ENCODE measurements at regions not wholly inside any gene's neighbourhood (a gene's known extent, or its start where the extent isn't known, plus 50 kb on each side); places are given as distances from the start of the nearest gene placed in this dataset.
A peak's percentile ranks its signal among the peaks of the same experiment; 100 is the strongest.

DNA sequence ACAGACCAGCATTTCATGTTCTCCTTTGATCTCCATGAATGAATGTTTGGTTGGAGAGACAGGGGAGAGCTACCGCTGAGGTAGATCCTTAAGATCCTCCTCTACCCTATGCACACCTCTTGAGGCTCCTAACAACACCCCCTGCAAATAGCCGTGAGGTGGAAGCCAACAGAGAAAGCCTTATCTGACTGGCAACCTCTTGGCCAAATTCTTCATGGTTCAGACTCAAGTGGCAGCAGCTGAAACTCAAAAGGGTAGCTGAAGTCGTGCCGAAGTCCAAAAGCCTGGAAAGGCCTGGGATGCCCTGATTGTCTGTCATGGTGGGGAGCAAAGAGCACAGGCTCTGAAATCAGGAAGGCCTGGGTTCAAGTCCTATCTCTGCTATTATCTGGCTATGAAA is 184.9 kb downstream of the SEC61B start (continued):
- TF ChIP-seq RCOR1 (IDR thresholded peaks at IDR 0.05; ENCODE audit: low read length) (no peak), NRF1 (IDR thresholded peaks at IDR 0.05; ENCODE audit: low read depth, low read length) (no peak)

DNA sequence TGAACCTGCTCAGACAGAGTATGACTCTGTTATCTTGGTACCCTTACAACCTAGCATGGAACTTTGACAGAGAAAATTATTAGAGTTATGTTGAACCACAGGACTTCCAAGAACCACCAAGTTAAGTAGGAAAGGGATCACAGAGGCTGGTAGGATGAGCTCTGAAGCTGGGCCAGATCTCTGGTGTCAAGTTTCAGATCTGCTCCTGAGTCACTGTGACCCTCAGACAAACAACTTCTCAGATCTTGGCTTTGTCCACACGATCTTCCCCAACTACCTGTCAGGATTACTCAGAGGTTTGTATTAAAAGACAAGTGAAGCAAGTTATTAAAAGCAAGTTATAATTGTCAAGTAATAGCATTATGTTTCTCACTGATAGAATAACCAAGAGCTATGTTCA is 189.0 kb downstream of the SEC61B start:
- H3K27me3 ChIP-seq (ENCODE audit: insufficient read depth), result no peaks in the 10 kb centered on the region
- H2AFZ ChIP-seq (ENCODE audit: low read depth), result no peak overlapping the region
- H3K4me3 ChIP-seq (ENCODE audit: low read depth in 2 of 2, low read length in 1 of 2), result no peak overlapping the region
- no peaks in the 10 kb centered on the region for H3K9me3 ChIP-seq
- H3K9ac ChIP-seq, result no peak overlapping the region
- CTCF ChIA-PET, result interaction anchor here (1.1 to 1.9 kb wide), 2 partner anchors 55 to 67 kb away, joined by 4 to 5 read pairs; no protein-coding TSS in a partner anchor
- 6% methylated on average over 1 of the region's 1 CpG for WGBS (ENCODE audit: low lambda C conversion rate)
- H3K9me2 ChIP-seq, result no peaks in the 10 kb centered on the region
- POLR2A ChIA-PET, result no interaction called here
- no peaks in the 10 kb centered on the region for H3F3A ChIP-seq (replicated peaks; ENCODE audit: insufficient read depth)
- H4K20me1 ChIP-seq (ENCODE audit: insufficient read depth), result no peaks in the 10 kb centered on the region
- no peak for DNase-seq
- H3K36me3 ChIP-seq (replicated peaks in 1 of 2; ENCODE audit: control insufficient read depth in 1 of 2, insufficient read depth in 2 of 2, low read length in 1 of 2), result no peaks in the 10 kb centered on the region
- peak overlapping the region in 1 of 2 experiments; percentile 82; a peak in 2 of 4 replicates for H3K27ac ChIP-seq (ENCODE audit: low read depth in 2 of 2, low read length in 1 of 2)
- no peak overlapping the region for H3K4me2 ChIP-seq
- H3K4me1 ChIP-seq (ENCODE audit: control insufficient read depth in 1 of 2, insufficient read depth in 2 of 2, low read depth in 1 of 2, low read length in 1 of 2), result peaks cover 10 to 16% of the 10 kb centered on the region in 2 experiments; a peak in 3 of 4 replicates
- no peaks in the 10 kb centered on the region for H3K79me2 ChIP-seq (ENCODE audit: insufficient read depth)
- TF ChIP-seq, protein P1, sequence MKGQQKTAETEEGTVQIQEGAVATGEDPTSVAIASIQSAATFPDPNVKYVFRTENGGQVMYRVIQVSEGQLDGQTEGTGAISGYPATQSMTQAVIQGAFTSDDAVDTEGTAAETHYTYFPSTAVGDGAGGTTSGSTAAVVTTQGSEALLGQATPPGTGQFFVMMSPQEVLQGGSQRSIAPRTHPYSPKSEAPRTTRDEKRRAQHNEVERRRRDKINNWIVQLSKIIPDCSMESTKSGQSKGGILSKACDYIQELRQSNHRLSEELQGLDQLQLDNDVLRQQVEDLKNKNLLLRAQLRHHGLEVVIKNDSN (IDR thresholded peaks at IDR 0.05; ENCODE audit: borderline replicate concordance, low read depth), result no peak
- no peak for TF ChIP-seq MXI1 (IDR thresholded peaks at IDR 0.05; ENCODE audit: low read depth, low read length)
- TF ChIP-seq YY1 (IDR thresholded peaks at IDR 0.05; ENCODE audit: low read depth), result no peak
- no peak for TF ChIP-seq POLR2AphosphoS5 (IDR thresholded peaks at IDR 0.05; ENCODE audit: low read depth, low read length)
- no peak for TF ChIP-seq FOXJ3 (CRISPR knock-in tag; IDR thresholded peaks at IDR 0.05)
- TF ChIP-seq FOSL2 (IDR thresholded peaks at IDR 0.05; ENCODE audit: borderline replicate concordance, low read depth), result 0 out of 2 replicates have a peak, but pooled peaks have one; percentile 31
- TF ChIP-seq FOXM1 (IDR thresholded peaks at IDR 0.05; ENCODE audit: low read depth), result no peak
- TF ChIP-seq RFX5 (IDR thresholded peaks at IDR 0.05; ENCODE audit: low read length), result no peak
- TF ChIP-seq GATA2 (CRISPR knock-in tag; IDR thresholded peaks at IDR 0.05), result no peak
- TF ChIP-seq CHD2 (IDR thresholded peaks at IDR 0.05; ENCODE audit: low read length, partially characterized antibody), result no peak
- no peak for TF ChIP-seq RXRA (IDR thresholded peaks at IDR 0.05; ENCODE audit: borderline replicate concordance, low read depth)
- TF ChIP-seq, protein P2, sequence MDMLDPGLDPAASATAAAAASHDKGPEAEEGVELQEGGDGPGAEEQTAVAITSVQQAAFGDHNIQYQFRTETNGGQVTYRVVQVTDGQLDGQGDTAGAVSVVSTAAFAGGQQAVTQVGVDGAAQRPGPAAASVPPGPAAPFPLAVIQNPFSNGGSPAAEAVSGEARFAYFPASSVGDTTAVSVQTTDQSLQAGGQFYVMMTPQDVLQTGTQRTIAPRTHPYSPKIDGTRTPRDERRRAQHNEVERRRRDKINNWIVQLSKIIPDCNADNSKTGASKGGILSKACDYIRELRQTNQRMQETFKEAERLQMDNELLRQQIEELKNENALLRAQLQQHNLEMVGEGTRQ (IDR thresholded peaks at IDR 0.05; ENCODE audit: borderline replicate concordance, low read depth, low read length), result no peak
- TF ChIP-seq, protein P3, sequence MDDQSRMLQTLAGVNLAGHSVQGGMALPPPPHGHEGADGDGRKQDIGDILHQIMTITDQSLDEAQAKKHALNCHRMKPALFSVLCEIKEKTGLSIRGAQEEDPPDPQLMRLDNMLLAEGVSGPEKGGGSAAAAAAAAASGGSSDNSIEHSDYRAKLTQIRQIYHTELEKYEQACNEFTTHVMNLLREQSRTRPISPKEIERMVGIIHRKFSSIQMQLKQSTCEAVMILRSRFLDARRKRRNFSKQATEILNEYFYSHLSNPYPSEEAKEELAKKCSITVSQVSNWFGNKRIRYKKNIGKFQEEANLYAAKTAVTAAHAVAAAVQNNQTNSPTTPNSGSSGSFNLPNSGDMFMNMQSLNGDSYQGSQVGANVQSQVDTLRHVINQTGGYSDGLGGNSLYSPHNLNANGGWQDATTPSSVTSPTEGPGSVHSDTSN (IDR thresholded peaks at IDR 0.05), result peak; percentile 23; the same call in 1 of the 2 replicates
- TF ChIP-seq EZH2phosphoT487 (IDR thresholded peaks at IDR 0.05; ENCODE audit: borderline replicate concordance, low read depth), result no peak
- TF ChIP-seq TCF12 (IDR thresholded peaks at IDR 0.05), result no peak; the same call in 1 of the 2 replicates
- TF ChIP-seq, protein P4, sequence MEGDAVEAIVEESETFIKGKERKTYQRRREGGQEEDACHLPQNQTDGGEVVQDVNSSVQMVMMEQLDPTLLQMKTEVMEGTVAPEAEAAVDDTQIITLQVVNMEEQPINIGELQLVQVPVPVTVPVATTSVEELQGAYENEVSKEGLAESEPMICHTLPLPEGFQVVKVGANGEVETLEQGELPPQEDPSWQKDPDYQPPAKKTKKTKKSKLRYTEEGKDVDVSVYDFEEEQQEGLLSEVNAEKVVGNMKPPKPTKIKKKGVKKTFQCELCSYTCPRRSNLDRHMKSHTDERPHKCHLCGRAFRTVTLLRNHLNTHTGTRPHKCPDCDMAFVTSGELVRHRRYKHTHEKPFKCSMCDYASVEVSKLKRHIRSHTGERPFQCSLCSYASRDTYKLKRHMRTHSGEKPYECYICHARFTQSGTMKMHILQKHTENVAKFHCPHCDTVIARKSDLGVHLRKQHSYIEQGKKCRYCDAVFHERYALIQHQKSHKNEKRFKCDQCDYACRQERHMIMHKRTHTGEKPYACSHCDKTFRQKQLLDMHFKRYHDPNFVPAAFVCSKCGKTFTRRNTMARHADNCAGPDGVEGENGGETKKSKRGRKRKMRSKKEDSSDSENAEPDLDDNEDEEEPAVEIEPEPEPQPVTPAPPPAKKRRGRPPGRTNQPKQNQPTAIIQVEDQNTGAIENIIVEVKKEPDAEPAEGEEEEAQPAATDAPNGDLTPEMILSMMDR (IDR thresholded peaks at IDR 0.05), result no peak
- TF ChIP-seq, protein P5, sequence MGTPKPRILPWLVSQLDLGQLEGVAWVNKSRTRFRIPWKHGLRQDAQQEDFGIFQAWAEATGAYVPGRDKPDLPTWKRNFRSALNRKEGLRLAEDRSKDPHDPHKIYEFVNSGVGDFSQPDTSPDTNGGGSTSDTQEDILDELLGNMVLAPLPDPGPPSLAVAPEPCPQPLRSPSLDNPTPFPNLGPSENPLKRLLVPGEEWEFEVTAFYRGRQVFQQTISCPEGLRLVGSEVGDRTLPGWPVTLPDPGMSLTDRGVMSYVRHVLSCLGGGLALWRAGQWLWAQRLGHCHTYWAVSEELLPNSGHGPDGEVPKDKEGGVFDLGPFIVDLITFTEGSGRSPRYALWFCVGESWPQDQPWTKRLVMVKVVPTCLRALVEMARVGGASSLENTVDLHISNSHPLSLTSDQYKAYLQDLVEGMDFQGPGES (IDR thresholded peaks at IDR 0.05; ENCODE audit: low read depth, low read length), result no peak
- no peak for TF ChIP-seq RCOR1 (IDR thresholded peaks at IDR 0.05; ENCODE audit: low read length)
- TF ChIP-seq NFIC (IDR thresholded peaks at IDR 0.05; ENCODE audit: borderline replicate concordance), result peak; percentile 12; the same call in 1 of the 2 replicates
